ENCODE measurements at regions not wholly inside any gene's neighbourhood (a gene's known extent, or its start where the extent isn't known, plus 50 kb on each side); places are given as distances from the start of the nearest gene placed in this dataset.
"Not testable (repeated sequence)": the region's sequence is repeated elsewhere in the genome, so short reads cannot be mapped to it uniquely, and the experiment has no call there.

GRCh38 chrX:784829-785228, 154.2 kb downstream of the SHOX start:
- no peak for TF ChIP-seq POLR2A (IDR thresholded peaks at IDR 0.05; ENCODE audit: low read depth, low read length)
- FAIRE-seq (no peak), DNase-seq (ENCODE audit: insufficient read length, low spot score) (no peak)

- TF ChIP-seq POLR2A (IDR thresholded peaks at IDR 0.05; ENCODE audit: low read depth, low read length): no peak
- DNase-seq (ENCODE audit: insufficient read length, low spot score): no peak
- FAIRE-seq: no peak
Observed at GRCh38 chrX:781224-782204, 150.9 kb downstream of the SHOX start.

- DNase-seq (ENCODE audit: insufficient read length, low spot score) (no peak), FAIRE-seq (no peak)
Observed at GRCh38 chrX:776529-777230, 146.1 kb downstream of the SHOX start.

GRCh38 chrX:776061-776460, 145.5 kb downstream of the SHOX start:
- no peak for DNase-seq (ENCODE audit: insufficient read length, low spot score)
- TF ChIP-seq POLR2A (IDR thresholded peaks at IDR 0.05; ENCODE audit: low read depth, low read length): no peak
- FAIRE-seq: no peak

More at GRCh38 chrX:776529-777230, 146.1 kb downstream of the SHOX start:
- TF ChIP-seq POLR2A (IDR thresholded peaks at IDR 0.05; ENCODE audit: low read depth, low read length): no peak

GRCh38 chrX:774536-774935, 143.9 kb downstream of the SHOX start:
- no peak for TF ChIP-seq POLR2A (IDR thresholded peaks at IDR 0.05; ENCODE audit: low read depth, low read length)
- DNase-seq (ENCODE audit: insufficient read length, low spot score) (no peak), FAIRE-seq (no peak)

- no peak for DNase-seq (ENCODE audit: insufficient read length, low spot score)
- FAIRE-seq: no peak
- no peak for TF ChIP-seq POLR2A (IDR thresholded peaks at IDR 0.05; ENCODE audit: low read depth, low read length)
Observed at GRCh38 chrX:773292-774025, 142.9 kb downstream of the SHOX start.

GRCh38 chrX:771536-771935, 140.9 kb downstream of the SHOX start:
- DNase-seq (ENCODE audit: insufficient read length, low spot score): no peak
- FAIRE-seq: no peak
- no peak for TF ChIP-seq POLR2A (IDR thresholded peaks at IDR 0.05; ENCODE audit: low read depth, low read length)

GRCh38 chrX:769796-770195, 139.2 kb downstream of the SHOX start:
- FAIRE-seq (no peak), DNase-seq (ENCODE audit: insufficient read length, low spot score) (no peak)
- TF ChIP-seq POLR2A (IDR thresholded peaks at IDR 0.05; ENCODE audit: low read depth, low read length): no peak

- DNase-seq (ENCODE audit: insufficient read length, low spot score) (no peak), FAIRE-seq (no peak)
- TF ChIP-seq POLR2A (IDR thresholded peaks at IDR 0.05; ENCODE audit: low read depth, low read length): no peak
Observed at GRCh38 chrX:768596-768995, 138.0 kb downstream of the SHOX start.

GRCh38 chrX:758917-759316, 128.3 kb downstream of the SHOX start:
- DNase-seq (ENCODE audit: insufficient read length, low spot score) (no peak), FAIRE-seq (no peak)
- TF ChIP-seq POLR2A (IDR thresholded peaks at IDR 0.05; ENCODE audit: low read depth, low read length): no peak

- no peak for DNase-seq (ENCODE audit: insufficient read length, low spot score)
- TF ChIP-seq POLR2A (IDR thresholded peaks at IDR 0.05; ENCODE audit: low read depth, low read length): no peak
- no peak for FAIRE-seq
Observed at GRCh38 chrX:750812-751211, 120.2 kb downstream of the SHOX start.

- no peak for DNase-seq (ENCODE audit: insufficient read length, low spot score)
- no peak for FAIRE-seq
- TF ChIP-seq POLR2A (IDR thresholded peaks at IDR 0.05; ENCODE audit: low read depth, low read length): no peak
Observed at GRCh38 chrX:750263-750662, 119.7 kb downstream of the SHOX start.

- DNase-seq (ENCODE audit: insufficient read length, low spot score) (no peak), FAIRE-seq (no peak)
- TF ChIP-seq POLR2A (IDR thresholded peaks at IDR 0.05; ENCODE audit: low read depth, low read length): no peak
Observed at GRCh38 chrX:747176-747575, 116.6 kb downstream of the SHOX start.

- DNase-seq (ENCODE audit: insufficient read length, low spot score) (no peak), FAIRE-seq (no peak)
- no peak for TF ChIP-seq POLR2A (IDR thresholded peaks at IDR 0.05; ENCODE audit: low read depth, low read length)
Observed at GRCh38 chrX:739611-740010, 109.0 kb downstream of the SHOX start.

GRCh38 chrX:737021-737420, 106.4 kb downstream of the SHOX start:
- not testable (repeated sequence) for FAIRE-seq; DNase-seq (ENCODE audit: insufficient read length, low spot score)

Measured in H54 (cell line).